Neural cell (in vitro differentiated cells): ENCODE measurements at regions not wholly inside any gene's neighbourhood (a gene's known extent, or its start where the extent isn't known, plus 50 kb on each side); places are given as distances from the start of the nearest gene placed in this dataset.

ENCODE experiments used
- H2AFZ ChIP-seq: fragments of 200-600, 300-800 bp; sonication (generic), shearing (Covaris generic); 2 replicates; pipeline ENCODE4 v1.6.0; 2014; ENCODE audit warnings: low read depth, mild to moderate bottlenecking, antibody characterized with exemption, low read length, moderate library complexity
- H3F3A ChIP-seq: fragments of 200-600 bp; shearing (Covaris generic); 2 replicates; pipeline ENCODE4 v1.6.1; 2016; ENCODE audit warnings: mild to moderate bottlenecking, moderate library complexity, mixed read lengths, antibody characterized with exemption, low read length; ENCODE audit not compliant: insufficient read depth, poor library complexity, severe bottlenecking
- H3K27ac ChIP-seq: fragments of 200-600, 300-800 bp; sonication (generic), shearing (Covaris generic); 2 replicates; pipeline ENCODE4 v1.5.1; 2014; ENCODE audit warnings: mild to moderate bottlenecking, low read length, moderate library complexity
- H3K27me3 ChIP-seq: fragments of 300-800, 200-600 bp; sonication (generic), shearing (Covaris generic); 2 replicates; pipeline ENCODE4 v1.6.0; 2014; ENCODE audit warnings: mild to moderate bottlenecking, low read depth, low read length, moderate library complexity; ENCODE audit not compliant: insufficient read depth
- H3K36me3 ChIP-seq: fragments of 300-800, 200-600 bp; sonication (generic), shearing (Covaris generic); 2 replicates; pipeline ENCODE4 v1.5.1; 2014; ENCODE audit warnings: mild to moderate bottlenecking, antibody characterized with exemption, low read length, moderate library complexity; ENCODE audit not compliant: insufficient read depth
- H3K4me2 ChIP-seq: fragments of 300-800, 200-600 bp; sonication (generic), shearing (Covaris generic); 2 replicates; pipeline ENCODE4 v1.6.0; 2014; ENCODE audit warnings: mild to moderate bottlenecking, low read length
- H3K4me3 ChIP-seq: fragments of 300-800, 200-600 bp; sonication (generic), shearing (Covaris generic); 2 replicates; pipeline ENCODE4 v1.5.1; 2014; ENCODE audit warnings: mild to moderate bottlenecking, low read length, moderate library complexity
- H3K79me2 ChIP-seq: fragments of 200-600 bp; shearing (Covaris generic); replicated peaks from 2 replicates; pipeline ENCODE4 v1.6.0; 2014; ENCODE audit warnings: mild to moderate bottlenecking, low read length, moderate library complexity; ENCODE audit not compliant: insufficient read depth
- H3K9ac ChIP-seq: fragments of 300-800, 200-600 bp; sonication (generic), shearing (Covaris generic); 2 replicates; pipeline ENCODE4 v1.6.1; 2016; ENCODE audit warnings: mild to moderate bottlenecking, low read length, mixed read lengths
- H3K9me2 ChIP-seq: fragments of 200-600 bp; shearing (Covaris generic); 2 replicates; pipeline ENCODE4 v1.6.1; 2016; ENCODE audit warnings: mild to moderate bottlenecking, low read length, mixed read lengths; ENCODE audit not compliant: insufficient read depth
- H3K9me3 ChIP-seq: fragments of 200-600, 300-800 bp; sonication (generic), shearing (Covaris generic); 2 replicates; pipeline ENCODE4 v1.6.1; 2016; ENCODE audit warnings: mild to moderate bottlenecking, mixed run types, low read length, moderate library complexity, mixed read lengths
- H4K20me1 ChIP-seq: fragments of 200-600 bp; shearing (Covaris generic); 2 replicates; pipeline ENCODE4 v1.6.1; 2016; ENCODE audit warnings: mild to moderate bottlenecking, mixed run types; ENCODE audit not compliant: insufficient read depth
- EP300 ChIP-seq: fragments of 450-650 bp; conservative IDR thresholded peaks from 2 replicates; pipeline ENCODE4 v1.6.1; 2014; ENCODE audit warnings: antibody characterized with exemption, mild to moderate bottlenecking, moderate library complexity; ENCODE audit not compliant: poor library complexity, severe bottlenecking
- EZH2 ChIP-seq: fragments of 200-600, 300-800 bp; shearing (Covaris generic), sonication (generic); IDR thresholded peaks from 2 replicates; pipeline ENCODE4 v1.6.1; 2014; ENCODE audit warnings: antibody characterized with exemption, low read length, borderline replicate concordance, mild to moderate bottlenecking; ENCODE audit not compliant: insufficient read depth, poor library complexity, severe bottlenecking
- MXI1 ChIP-seq: fragments of 450-650 bp; conservative IDR thresholded peaks from 2 replicates; pipeline ENCODE4 v1.6.1; 2014; ENCODE audit warnings: antibody characterized with exemption, mild to moderate bottlenecking; ENCODE audit not compliant: poor library complexity, severe bottlenecking
- POLR2AphosphoS5 ChIP-seq: IDR thresholded peaks from 2 replicates; pipeline ENCODE4 v1.6.1; 2012
- RAD21 ChIP-seq: fragments of 450-650 bp; conservative IDR thresholded peaks from 2 replicates; pipeline ENCODE4 v1.6.1; 2014; ENCODE audit warnings: antibody characterized with exemption, mild to moderate bottlenecking, moderate library complexity
- REST ChIP-seq: IDR thresholded peaks from 2 replicates; pipeline ENCODE4 v1.6.1; 2012; ENCODE audit warnings: borderline replicate concordance
- SMC3 ChIP-seq: fragments of 450-650 bp; conservative IDR thresholded peaks from 2 replicates; pipeline ENCODE4 v1.6.1; 2014; ENCODE audit warnings: antibody characterized with exemption, mild to moderate bottlenecking, moderate library complexity; ENCODE audit not compliant: poor library complexity
- TAF1 ChIP-seq: IDR thresholded peaks from 2 replicates; pipeline ENCODE4 v1.6.1; 2012; ENCODE audit warnings: low read depth
- TF ChIP-seq, protein P1 (sequence below): fragments of 450-650 bp; IDR thresholded peaks from 2 replicates; pipeline ENCODE4 v1.5.1; 2014; ENCODE audit warnings: antibody characterized with exemption, mild to moderate bottlenecking, moderate library complexity; ENCODE audit not compliant: poor library complexity, severe bottlenecking

DNA sequence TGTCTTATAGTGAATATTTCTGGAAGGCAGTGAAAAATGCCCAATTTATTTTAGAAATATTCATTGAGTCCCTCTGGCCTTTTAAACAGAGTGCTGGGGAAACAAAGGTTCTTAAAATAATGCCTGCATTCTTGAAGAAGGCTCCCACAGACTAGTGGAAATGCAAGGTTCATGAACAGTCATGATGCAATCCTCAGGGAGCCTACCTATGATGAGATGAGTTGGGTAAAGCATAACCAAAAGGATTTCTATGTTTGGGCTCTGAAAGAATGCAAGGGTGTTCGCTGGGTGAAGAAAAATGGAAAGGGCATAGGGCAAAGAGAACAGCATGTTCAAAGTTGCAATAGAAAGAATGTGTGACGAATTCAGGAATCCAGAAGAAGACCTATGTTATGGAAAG lies 214.5 kb upstream of the MAF start:
- no peaks in the 10 kb centered on the region for H3K9me2 ChIP-seq
- no peak overlapping the region for H2AFZ ChIP-seq
- TF ChIP-seq, protein P1, sequence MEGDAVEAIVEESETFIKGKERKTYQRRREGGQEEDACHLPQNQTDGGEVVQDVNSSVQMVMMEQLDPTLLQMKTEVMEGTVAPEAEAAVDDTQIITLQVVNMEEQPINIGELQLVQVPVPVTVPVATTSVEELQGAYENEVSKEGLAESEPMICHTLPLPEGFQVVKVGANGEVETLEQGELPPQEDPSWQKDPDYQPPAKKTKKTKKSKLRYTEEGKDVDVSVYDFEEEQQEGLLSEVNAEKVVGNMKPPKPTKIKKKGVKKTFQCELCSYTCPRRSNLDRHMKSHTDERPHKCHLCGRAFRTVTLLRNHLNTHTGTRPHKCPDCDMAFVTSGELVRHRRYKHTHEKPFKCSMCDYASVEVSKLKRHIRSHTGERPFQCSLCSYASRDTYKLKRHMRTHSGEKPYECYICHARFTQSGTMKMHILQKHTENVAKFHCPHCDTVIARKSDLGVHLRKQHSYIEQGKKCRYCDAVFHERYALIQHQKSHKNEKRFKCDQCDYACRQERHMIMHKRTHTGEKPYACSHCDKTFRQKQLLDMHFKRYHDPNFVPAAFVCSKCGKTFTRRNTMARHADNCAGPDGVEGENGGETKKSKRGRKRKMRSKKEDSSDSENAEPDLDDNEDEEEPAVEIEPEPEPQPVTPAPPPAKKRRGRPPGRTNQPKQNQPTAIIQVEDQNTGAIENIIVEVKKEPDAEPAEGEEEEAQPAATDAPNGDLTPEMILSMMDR = no peak
- no peak for TF ChIP-seq RAD21
- TF ChIP-seq EZH2 = no peak
- TF ChIP-seq MXI1 = no peak
- TF ChIP-seq SMC3 = no peak
- TF ChIP-seq TAF1 = no peak
- TF ChIP-seq EP300 = no peak
- no peak for TF ChIP-seq POLR2AphosphoS5
- no peak for TF ChIP-seq REST
- no peaks in the 10 kb centered on the region for H3K79me2 ChIP-seq
- H3K27ac ChIP-seq = no peak overlapping the region
- H3F3A ChIP-seq = no peaks in the 10 kb centered on the region
- no peak overlapping the region for H3K4me2 ChIP-seq
- no peak overlapping the region for H3K9ac ChIP-seq
- no peaks in the 10 kb centered on the region for H4K20me1 ChIP-seq
- no peaks in the 10 kb centered on the region for H3K9me3 ChIP-seq
- H3K27me3 ChIP-seq = no peaks in the 10 kb centered on the region
- no peak overlapping the region for H3K4me3 ChIP-seq
- no peaks in the 10 kb centered on the region for H3K36me3 ChIP-seq

- H3K9me3 ChIP-seq = no peaks in the 10 kb centered on the region
- H4K20me1 ChIP-seq = no peaks in the 10 kb centered on the region
- no peaks in the 10 kb centered on the region for H3K27me3 ChIP-seq
Measured at GRCh38 chr16:79814124-79814523, 213.6 kb upstream of the MAF start.

More at GRCh38 chr16:79814124-79814523, 213.6 kb upstream of the MAF start:
- TF ChIP-seq POLR2AphosphoS5 (no peak), REST (no peak), TAF1 (no peak), EP300 (no peak), SMC3 (no peak), EZH2 (no peak), MXI1 (no peak), RAD21 (no peak)
- TF ChIP-seq, protein P1 = no peak
- no peak overlapping the region for H3K4me2 ChIP-seq
- H3K27ac ChIP-seq = no peak overlapping the region
- H3K36me3 ChIP-seq = no peaks in the 10 kb centered on the region
- H3K4me3 ChIP-seq = no peak overlapping the region
- H3K9me2 ChIP-seq = no peaks in the 10 kb centered on the region
- no peak overlapping the region for H2AFZ ChIP-seq
- H3F3A ChIP-seq = no peaks in the 10 kb centered on the region
- H3K9ac ChIP-seq = no peak overlapping the region
- H3K79me2 ChIP-seq = no peaks in the 10 kb centered on the region
